NB4 (cell line): ENCODE measurements at regions not wholly inside any gene's neighbourhood (a gene's known extent, or its start where the extent isn't known, plus 50 kb on each side); places are given as distances from the start of the nearest gene placed in this dataset.

Source experiments
- CTCF ChIP-seq: IDR thresholded peaks from one replicate; pipeline ENCODE4 v1.5.1; 2012; ENCODE audit warnings: low read depth, low read length
- MYC ChIP-seq: IDR thresholded peaks from 2 replicates; pipeline ENCODE4 v1.6.1; 2011; ENCODE audit warnings: low read depth, low read length
- POLR2A ChIP-seq: IDR thresholded peaks from 2 replicates; pipeline ENCODE4 v1.6.1; 2011; ENCODE audit warnings: mild to moderate bottlenecking; ENCODE audit not compliant: insufficient read length; ENCODE audit errors: extremely low read depth
- TF ChIP-seq, protein P1 (sequence below): IDR thresholded peaks from 2 replicates; pipeline ENCODE4 v1.6.1; 2011; ENCODE audit warnings: low read depth, low read length

DNA sequence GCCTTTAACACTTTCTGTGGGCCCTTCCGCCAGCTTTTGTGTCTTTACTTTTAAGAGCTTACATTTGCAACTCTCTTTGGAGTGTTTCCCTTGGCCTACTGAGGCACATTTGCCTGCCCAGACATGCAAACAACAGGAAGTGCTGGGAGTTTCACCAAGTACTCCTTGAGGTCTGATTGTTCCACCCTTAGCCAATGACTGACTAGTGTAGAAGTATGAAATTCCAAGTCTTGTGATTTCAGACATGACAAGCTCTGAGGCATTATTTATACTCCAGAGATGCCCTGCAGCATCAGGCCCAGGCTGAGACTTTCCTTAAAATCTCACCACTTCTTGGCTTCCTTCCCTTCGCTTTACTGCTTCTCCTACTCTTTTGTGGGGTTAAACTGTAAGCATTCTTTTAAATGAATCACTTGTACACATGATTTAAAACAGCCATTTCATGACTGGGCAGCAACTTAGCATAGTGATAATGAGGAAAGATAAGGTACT lies 174.1 kb downstream of the SLC6A15 start:
- no peak for TF ChIP-seq CTCF
- TF ChIP-seq POLR2A = no peak
- no peak for TF ChIP-seq MYC
- TF ChIP-seq, protein P1, sequence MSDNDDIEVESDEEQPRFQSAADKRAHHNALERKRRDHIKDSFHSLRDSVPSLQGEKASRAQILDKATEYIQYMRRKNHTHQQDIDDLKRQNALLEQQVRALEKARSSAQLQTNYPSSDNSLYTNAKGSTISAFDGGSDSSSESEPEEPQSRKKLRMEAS = no peak
